KMS-11 (cell line): ENCODE measurements at regions not wholly inside any gene's neighbourhood (a gene's known extent, or its start where the extent isn't known, plus 50 kb on each side); places are given as distances from the start of the nearest gene placed in this dataset.

ENCODE experiments used
- H2AFZ ChIP-seq: fragments of 200-600 bp; sonication (generic); 2 replicates; pipeline ENCODE4 v1.6.1; 2016; ENCODE audit warnings: antibody characterized with exemption, mixed run types, low read depth
- H3K27ac ChIP-seq: fragments of 200-600 bp; sonication (generic); 2 replicates; pipeline ENCODE4 v1.6.1; 2016; ENCODE audit warnings: mild to moderate bottlenecking, mixed run types
- H3K27me3 ChIP-seq: fragments of 200-600 bp; sonication (generic); 2 replicates; pipeline ENCODE4 v1.6.1; 2017; ENCODE audit warnings: mild to moderate bottlenecking, low read depth, mixed run types, moderate library complexity; ENCODE audit not compliant: insufficient read depth
- H3K36me3 ChIP-seq: fragments of 200-600 bp; sonication (generic); 2 replicates; pipeline ENCODE4 v1.6.1; 2017; ENCODE audit warnings: mild to moderate bottlenecking, mixed run types; ENCODE audit not compliant: insufficient read depth
- H3K4me1 ChIP-seq: fragments of 200-600 bp; sonication (generic); 2 replicates; pipeline ENCODE4 v1.6.1; 2016; ENCODE audit warnings: mild to moderate bottlenecking, low read depth, mixed run types; ENCODE audit not compliant: poor library complexity, severe bottlenecking
- H3K4me2 ChIP-seq: fragments of 200-600 bp; sonication (generic); 2 replicates; pipeline ENCODE4 v1.7.0; 2016; ENCODE audit warnings: mild to moderate bottlenecking, mixed run types
- H3K4me3 ChIP-seq: fragments of 200-600 bp; sonication (generic); IDR thresholded peaks from 2 replicates; pipeline ENCODE4 v1.6.1; 2017; ENCODE audit warnings: low read depth, low read length, mixed read lengths; ENCODE audit not compliant: insufficient read depth
- H3K79me2 ChIP-seq: fragments of 200-600 bp; sonication (generic); 2 replicates; pipeline ENCODE4 v1.6.1; 2016; ENCODE audit warnings: low read depth, mixed run types; ENCODE audit not compliant: insufficient read depth
- H3K9ac ChIP-seq: fragments of 200-600 bp; sonication (generic); 2 replicates; pipeline ENCODE4 v1.6.1; 2016; ENCODE audit warnings: mild to moderate bottlenecking, mixed run types
- H4K20me1 ChIP-seq: fragments of 200-600 bp; sonication (generic); 2 replicates; pipeline ENCODE4 v1.6.1; 2016; ENCODE audit warnings: mild to moderate bottlenecking, mixed run types; ENCODE audit not compliant: insufficient read depth
- CTCF ChIP-seq: fragments of 200-600 bp; sonication (generic); conservative IDR thresholded peaks from 2 replicates; pipeline ENCODE4 v1.6.1; 2017; ENCODE audit warnings: low read depth, mild to moderate bottlenecking, antibody characterized with exemption, low read length, moderate library complexity, mixed read lengths

DNA sequence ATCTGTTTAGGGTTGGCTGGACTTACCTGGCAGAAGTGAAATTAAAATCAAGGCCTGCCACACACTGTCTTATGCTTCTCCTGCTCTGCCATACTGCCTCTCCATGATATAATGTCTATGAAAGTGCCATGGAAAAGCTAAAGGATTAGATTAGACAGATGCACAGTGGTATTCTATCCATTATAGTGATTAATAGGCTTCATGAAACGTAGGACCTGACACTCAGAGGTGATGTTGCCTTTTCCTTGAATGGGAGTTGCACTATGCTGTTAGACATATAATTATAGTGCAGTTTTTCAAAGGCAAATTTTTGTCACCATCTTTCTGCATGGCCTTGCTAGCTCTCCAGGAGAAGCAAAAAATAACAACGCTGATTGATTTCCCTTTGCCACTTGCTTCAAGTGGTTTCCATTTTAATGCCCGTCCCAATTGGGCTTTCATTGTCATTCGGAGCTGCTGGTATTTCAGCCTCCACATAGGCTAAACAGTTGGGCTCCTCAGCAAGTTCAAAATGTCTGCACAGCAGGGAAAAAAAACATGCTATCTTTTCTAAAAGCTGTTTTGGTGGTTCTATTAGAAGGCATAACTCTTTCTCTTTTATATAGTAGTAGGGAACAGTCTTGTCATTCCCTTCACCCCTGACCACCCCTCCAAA lies 502.8 kb upstream of the GOT2 start:
- Histone ChIP-seq H3K4me3 (no peak overlapping the region), H3K36me3 (no peaks in the 10 kb centered on the region), H3K27ac (no peak overlapping the region), H4K20me1 (no peaks in the 10 kb centered on the region), H3K27me3 (no peaks in the 10 kb centered on the region), H2AFZ (no peak overlapping the region), H3K79me2 (no peaks in the 10 kb centered on the region), H3K4me2 (no peak overlapping the region), H3K4me1 (no peaks in the 10 kb centered on the region), H3K9ac (no peak overlapping the region)
- no peak for TF ChIP-seq CTCF

DNA sequence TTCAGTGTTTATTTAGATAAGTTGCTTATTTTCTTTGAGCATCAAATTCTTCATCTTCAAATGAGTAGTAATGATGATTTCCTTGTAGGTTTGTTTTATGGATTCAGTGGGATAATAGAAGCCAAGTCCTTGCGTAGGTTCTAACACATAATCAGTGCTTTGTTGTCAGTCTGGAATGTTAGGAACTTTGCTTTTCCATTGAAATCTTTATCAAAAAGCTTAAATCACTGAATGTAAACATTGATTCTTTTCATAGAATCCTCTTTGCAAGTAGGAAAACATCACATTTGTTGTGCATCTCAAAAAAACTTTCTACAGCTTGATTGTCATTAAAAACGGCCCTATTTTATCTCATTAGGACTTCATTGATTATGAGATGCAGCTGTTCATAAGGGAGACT lies 490.3 kb upstream of the GOT2 start:
- Histone ChIP-seq H3K4me3 (no peak overlapping the region), H2AFZ (no peak overlapping the region), H3K79me2 (no peaks in the 10 kb centered on the region), H3K4me2 (no peak overlapping the region), H3K27ac (no peak overlapping the region), H3K9ac (no peak overlapping the region), H3K27me3 (no peaks in the 10 kb centered on the region), H3K36me3 (no peaks in the 10 kb centered on the region), H3K4me1 (no peaks in the 10 kb centered on the region), H4K20me1 (no peaks in the 10 kb centered on the region)
- no peak for TF ChIP-seq CTCF

GRCh38 chr16:59220011-59220410 lies 485.9 kb upstream of the GOT2 start:
- Histone ChIP-seq H3K79me2 (no peaks in the 10 kb centered on the region), H3K9ac (no peak overlapping the region), H3K4me1 (no peaks in the 10 kb centered on the region), H3K27ac (no peak overlapping the region), H4K20me1 (no peaks in the 10 kb centered on the region), H3K36me3 (no peaks in the 10 kb centered on the region), H3K4me3 (no peak overlapping the region), H2AFZ (no peak overlapping the region), H3K4me2 (no peak overlapping the region), H3K27me3 (no peaks in the 10 kb centered on the region)
- TF ChIP-seq CTCF: no peak

GRCh38 chr16:59216291-59216690 lies 482.2 kb upstream of the GOT2 start:
- no peak overlapping the region for H3K4me2 ChIP-seq
- H3K4me3 ChIP-seq: no peak overlapping the region
- no peaks in the 10 kb centered on the region for H3K27me3 ChIP-seq
- no peak overlapping the region for H3K9ac ChIP-seq
- TF ChIP-seq CTCF: no peak
- H4K20me1 ChIP-seq: no peaks in the 10 kb centered on the region
- no peak overlapping the region for H2AFZ ChIP-seq
- no peaks in the 10 kb centered on the region for H3K36me3 ChIP-seq
- no peaks in the 10 kb centered on the region for H3K79me2 ChIP-seq
- H3K27ac ChIP-seq: no peak overlapping the region
- no peaks in the 10 kb centered on the region for H3K4me1 ChIP-seq
